ENCODE measurements at regions not wholly inside any gene's neighbourhood (a gene's known extent, or its start where the extent isn't known, plus 50 kb on each side); places are given as distances from the start of the nearest gene placed in this dataset.

DNA sequence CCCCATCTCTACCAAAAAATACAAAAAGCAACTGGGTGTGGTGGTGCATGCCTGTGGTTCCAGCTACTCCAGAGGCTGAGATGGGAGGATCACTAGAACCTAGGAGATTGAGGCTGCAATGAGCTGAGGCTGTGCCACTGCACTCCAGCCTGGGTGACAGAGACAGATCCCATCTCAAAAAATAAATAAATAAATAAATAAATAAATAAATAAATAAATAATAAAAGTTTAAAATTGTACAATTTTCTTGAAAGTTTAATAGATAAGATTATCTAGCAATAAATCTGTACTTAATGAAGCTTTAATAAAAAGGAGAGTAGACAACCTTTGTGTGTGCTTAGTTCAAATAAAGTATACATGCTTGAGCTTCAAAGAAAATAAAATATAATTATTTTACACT lies 310.0 kb upstream of the LRIG3 start:
- H3K9me3 ChIP-seq (replicated peaks): no peaks in the 10 kb centered on the region

DNA sequence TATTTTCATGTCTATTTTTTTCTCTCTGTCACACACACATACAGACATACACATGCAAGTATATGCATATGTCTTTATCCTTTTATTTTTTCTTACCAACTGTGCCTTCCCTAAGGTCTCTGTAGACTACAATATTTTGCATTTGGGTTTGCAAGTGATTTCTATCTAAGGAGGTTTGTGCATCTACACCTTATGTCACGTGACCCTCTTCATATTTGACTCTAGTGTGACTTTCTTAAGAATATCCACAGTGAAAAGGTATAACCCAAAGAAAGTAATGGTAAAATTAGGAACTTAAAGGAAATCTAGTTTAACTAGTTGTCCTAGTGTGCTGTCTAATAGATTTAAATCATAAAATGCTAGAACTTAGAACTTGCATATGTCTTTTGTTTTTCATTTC lies 298.8 kb upstream of the LRIG3 start:
- Histone ChIP-seq H3K27me3 (ENCODE audit: low read depth) (no peaks in the 10 kb centered on the region), H3K9me3 (replicated peaks) (peaks cover 3% of the 10 kb centered on the region)

More for the DNA sequence above, 310.0 kb upstream of the LRIG3 start:
- intact Hi-C loops (cut with micrococcal nuclease): no loop called here
- Histone ChIP-seq H3K4me1 (no peaks in the 10 kb centered on the region), H3K4me3 (no peak overlapping the region), H3K27ac (replicated peaks) (no peak overlapping the region), H3K27me3 (ENCODE audit: low read depth) (no peaks in the 10 kb centered on the region), H3K36me3 (no peaks in the 10 kb centered on the region)
- no peak for DNase-seq
- TF ChIP-seq, protein P1, sequence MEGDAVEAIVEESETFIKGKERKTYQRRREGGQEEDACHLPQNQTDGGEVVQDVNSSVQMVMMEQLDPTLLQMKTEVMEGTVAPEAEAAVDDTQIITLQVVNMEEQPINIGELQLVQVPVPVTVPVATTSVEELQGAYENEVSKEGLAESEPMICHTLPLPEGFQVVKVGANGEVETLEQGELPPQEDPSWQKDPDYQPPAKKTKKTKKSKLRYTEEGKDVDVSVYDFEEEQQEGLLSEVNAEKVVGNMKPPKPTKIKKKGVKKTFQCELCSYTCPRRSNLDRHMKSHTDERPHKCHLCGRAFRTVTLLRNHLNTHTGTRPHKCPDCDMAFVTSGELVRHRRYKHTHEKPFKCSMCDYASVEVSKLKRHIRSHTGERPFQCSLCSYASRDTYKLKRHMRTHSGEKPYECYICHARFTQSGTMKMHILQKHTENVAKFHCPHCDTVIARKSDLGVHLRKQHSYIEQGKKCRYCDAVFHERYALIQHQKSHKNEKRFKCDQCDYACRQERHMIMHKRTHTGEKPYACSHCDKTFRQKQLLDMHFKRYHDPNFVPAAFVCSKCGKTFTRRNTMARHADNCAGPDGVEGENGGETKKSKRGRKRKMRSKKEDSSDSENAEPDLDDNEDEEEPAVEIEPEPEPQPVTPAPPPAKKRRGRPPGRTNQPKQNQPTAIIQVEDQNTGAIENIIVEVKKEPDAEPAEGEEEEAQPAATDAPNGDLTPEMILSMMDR (IDR thresholded peaks at IDR 0.05; ENCODE audit: borderline replicate concordance): no peak

DNA sequence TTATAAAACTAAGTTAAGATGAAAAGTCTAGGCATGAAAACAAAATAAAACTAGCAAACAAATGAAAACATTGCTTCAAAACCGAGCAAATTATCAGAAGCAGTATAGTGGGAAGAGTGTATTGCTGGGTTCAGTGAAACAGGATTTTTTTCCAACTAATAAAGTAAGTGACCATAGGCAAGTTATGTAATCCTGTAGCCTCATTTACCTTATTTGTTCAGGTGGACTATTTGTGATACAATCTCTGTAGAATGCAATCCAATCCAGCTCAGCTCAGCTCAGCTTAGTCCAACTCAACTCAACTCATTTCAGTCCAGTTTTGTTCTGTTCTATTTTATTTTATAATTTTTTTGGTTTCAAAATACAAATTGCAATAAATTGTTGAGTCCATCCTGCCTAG lies 276.7 kb upstream of the LRIG3 start:
- intact Hi-C loops (cut with micrococcal nuclease): no loop called here

More for the DNA sequence above, 298.8 kb upstream of the LRIG3 start:
- no peak overlapping the region for H3K27ac ChIP-seq (replicated peaks)
- intact Hi-C loops (cut with micrococcal nuclease): no loop called here
- DNase-seq: no peak
- H3K4me1 ChIP-seq: no peaks in the 10 kb centered on the region
- TF ChIP-seq, protein P1 (IDR thresholded peaks at IDR 0.05; ENCODE audit: borderline replicate concordance): no peak
- H3K36me3 ChIP-seq: no peaks in the 10 kb centered on the region
- no peak overlapping the region for H3K4me3 ChIP-seq

DNA sequence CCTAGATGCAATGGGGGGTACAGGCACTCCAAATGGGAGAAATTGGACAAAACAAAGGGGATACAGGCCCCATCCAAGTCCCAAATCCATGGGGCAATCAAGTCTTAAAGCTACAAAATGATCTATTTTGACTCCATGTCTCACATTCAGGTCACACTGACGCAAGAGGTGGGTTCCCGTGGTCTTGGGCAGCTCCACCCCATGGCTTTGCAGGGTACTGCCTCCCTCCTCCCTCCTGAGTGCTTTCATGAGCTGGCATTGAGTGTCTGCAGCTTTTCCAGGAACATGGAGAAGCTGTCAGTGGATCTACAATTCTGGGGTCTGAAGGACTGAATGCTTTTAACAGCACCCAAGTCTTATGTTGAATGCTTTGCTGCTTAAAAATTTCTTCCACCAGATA lies 274.5 kb upstream of the LRIG3 start:
- intact Hi-C loops (cut with micrococcal nuclease): no loop called here

More for the DNA sequence above, 276.7 kb upstream of the LRIG3 start:
- Histone ChIP-seq H3K4me1 (no peaks in the 10 kb centered on the region), H3K9me3 (replicated peaks) (no peaks in the 10 kb centered on the region), H3K27ac (replicated peaks) (no peak overlapping the region), H3K27me3 (ENCODE audit: low read depth) (no peaks in the 10 kb centered on the region), H3K4me3 (no peak overlapping the region), H3K36me3 (no peaks in the 10 kb centered on the region)
- no peak for DNase-seq
- TF ChIP-seq, protein P1 (IDR thresholded peaks at IDR 0.05; ENCODE audit: borderline replicate concordance): no peak

DNA sequence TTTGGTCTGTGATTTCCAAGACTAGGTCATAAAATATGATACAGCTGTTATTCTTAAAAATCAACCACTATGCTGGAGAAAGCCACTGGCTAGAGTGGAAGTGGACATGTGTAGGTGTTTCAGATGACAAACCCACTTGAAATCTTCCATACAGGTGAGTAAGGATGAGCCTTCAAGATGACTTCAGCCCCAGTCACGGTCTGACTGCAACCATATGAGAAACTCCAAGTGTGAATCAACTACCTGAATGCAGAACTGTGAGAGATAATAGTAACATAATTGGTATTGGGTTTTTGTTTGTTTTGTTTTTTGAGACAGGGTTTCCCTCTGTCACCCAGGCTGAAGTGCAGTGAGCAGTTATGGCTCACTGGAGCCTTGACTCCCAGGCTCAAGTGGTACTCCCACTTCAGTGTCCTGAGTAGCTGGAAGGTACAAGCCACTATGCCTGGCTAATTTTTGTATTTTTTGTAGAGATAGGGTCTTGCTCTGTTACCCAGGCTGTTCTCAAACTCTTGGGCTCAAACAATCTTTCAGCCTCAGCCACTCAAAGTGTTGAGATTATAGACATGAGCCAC lies 273.3 kb upstream of the LRIG3 start:
- Histone ChIP-seq H3K9me3 (replicated peaks) (peaks cover 3% of the 10 kb centered on the region), H3K4me1 (no peaks in the 10 kb centered on the region), H3K4me3 (no peak overlapping the region), H3K27me3 (ENCODE audit: low read depth) (no peaks in the 10 kb centered on the region), H3K27ac (replicated peaks) (no peak overlapping the region), H3K36me3 (no peaks in the 10 kb centered on the region)
- TF ChIP-seq, protein P1 (IDR thresholded peaks at IDR 0.05; ENCODE audit: borderline replicate concordance): no peak
- DNase-seq: no peak
- intact Hi-C loops (cut with micrococcal nuclease): no loop called here

More for the DNA sequence above, 274.5 kb upstream of the LRIG3 start:
- Histone ChIP-seq H3K36me3 (no peaks in the 10 kb centered on the region), H3K27me3 (ENCODE audit: low read depth) (no peaks in the 10 kb centered on the region), H3K4me3 (no peak overlapping the region), H3K27ac (replicated peaks) (no peak overlapping the region), H3K9me3 (replicated peaks) (peaks cover 3% of the 10 kb centered on the region), H3K4me1 (no peaks in the 10 kb centered on the region)
- TF ChIP-seq, protein P1 (IDR thresholded peaks at IDR 0.05; ENCODE audit: borderline replicate concordance): no peak
- DNase-seq: no peak
